Upper lobe of right lung (tissue), 1 donor: ENCODE measurements at regions not wholly inside any gene's neighbourhood (a gene's known extent, or its start where the extent isn't known, plus 50 kb on each side); places are given as distances from the start of the nearest gene placed in this dataset.

ENCODE experiments used
- ATAC-seq: fragments of 200-7000 bp; cut with Tn5 transposase; one replicate; pipeline ENCODE4 v1.9.1; 2020; ENCODE audit warnings: mild to moderate bottlenecking, moderate library complexity
- DNase-seq: peaks from one replicate; pipeline ENCODE4 v3.0.0-alpha.2; 2020
- H3K27ac ChIP-seq: fragments of 200-600 bp; one replicate; pipeline ENCODE4 v1.8.0; 2022
- H3K27me3 ChIP-seq: fragments of 200-600 bp; one replicate; pipeline ENCODE4 v1.8.0; 2022; ENCODE audit warnings: mild to moderate bottlenecking
- H3K36me3 ChIP-seq: fragments of 200-600 bp; one replicate; pipeline ENCODE4 v1.8.0; 2022
- H3K4me1 ChIP-seq: fragments of 200-600 bp; one replicate; pipeline ENCODE4 v1.8.0; 2022
- H3K4me3 ChIP-seq: fragments of 200-600 bp; one replicate; pipeline ENCODE4 v1.8.0; 2022; ENCODE audit warnings: mild to moderate bottlenecking
- H3K9me3 ChIP-seq: fragments of 200-600 bp; one replicate; pipeline ENCODE4 v1.8.0; 2022
- CTCF ChIP-seq: fragments of 200-600 bp; IDR thresholded peaks from one replicate; pipeline ENCODE4 v1.8.0; 2022; ENCODE audit warnings: antibody characterized with exemption
- intact Hi-C: fragments of 100-400 bp; cut with DNase I; formaldehyde crosslinking; loops from one replicate; pipeline ENCODE4 v1.11.0; 2022
- donor health status: DM: no; HTN: yes; CAD: no; lungs with severe emphysema.

GRCh38 chr4:95603393-95603792 is 54.6 kb upstream of the UNC5C start:
- Histone ChIP-seq H3K4me3 (no peak overlapping the region), H3K27ac (no peak overlapping the region), H3K27me3 (no peaks in the 10 kb centered on the region), H3K4me1 (no peaks in the 10 kb centered on the region), H3K36me3 (no peaks in the 10 kb centered on the region), H3K9me3 (no peaks in the 10 kb centered on the region)
- ATAC-seq (no peak), DNase-seq (no peak)
- intact Hi-C loops: no loop called here
- no peak for TF ChIP-seq CTCF

GRCh38 chr4:95602872-95603271 is 54.1 kb upstream of the UNC5C start:
- Histone ChIP-seq H3K9me3 (no peaks in the 10 kb centered on the region), H3K4me1 (no peaks in the 10 kb centered on the region), H3K27ac (no peak overlapping the region), H3K27me3 (no peaks in the 10 kb centered on the region), H3K36me3 (no peaks in the 10 kb centered on the region), H3K4me3 (no peak overlapping the region)
- no peak for DNase-seq
- ATAC-seq: no peak
- intact Hi-C loops: no loop called here
- no peak for TF ChIP-seq CTCF

GRCh38 chr4:95601356-95601755 is 52.6 kb upstream of the UNC5C start:
- Histone ChIP-seq H3K27me3 (no peaks in the 10 kb centered on the region), H3K27ac (no peak overlapping the region), H3K9me3 (no peaks in the 10 kb centered on the region), H3K4me3 (no peak overlapping the region), H3K36me3 (no peaks in the 10 kb centered on the region), H3K4me1 (no peaks in the 10 kb centered on the region)
- no peak for ATAC-seq
- TF ChIP-seq CTCF: no peak
- intact Hi-C loops: no loop called here
- DNase-seq: no peak

- no peaks in the 10 kb centered on the region for H3K36me3 ChIP-seq
- H3K4me1 ChIP-seq: no peaks in the 10 kb centered on the region
- no peaks in the 10 kb centered on the region for H3K27me3 ChIP-seq
- no peak for TF ChIP-seq CTCF
- no peak overlapping the region for H3K27ac ChIP-seq
- no peaks in the 10 kb centered on the region for H3K9me3 ChIP-seq
- H3K4me3 ChIP-seq: no peak overlapping the region
- DNase-seq (no peak), ATAC-seq (peak; percentile 39)
- intact Hi-C loops: no loop called here
Observed at GRCh38 chr4:95599777-95600400, 51.1 kb upstream of the UNC5C start.
